Activated B cell treated with CpG ODN at 0.5 μM for 24 hours (primary cell): ENCODE measurements at regions not wholly inside any gene's neighbourhood (a gene's known extent, or its start where the extent isn't known, plus 50 kb on each side); places are given as distances from the start of the nearest gene placed in this dataset.

ENCODE experiments used
- ATAC-seq: fragments of 200-7000 bp; cut with Tn5 transposase; one replicate; pipeline ENCODE4 v1.10.0; 2021; ENCODE audit warnings: low read depth, mild to moderate bottlenecking, moderate library complexity
- CTCF ChIA-PET: fragments of 350-600 bp; sonication (Branson Sonifier 250); formaldehyde crosslinking; loops from one replicate; lab custom pipeline; 2021; ENCODE audit warnings: antibody characterized with exemption; lab: Charles Lee
- POLR2A ChIA-PET: fragments of 350-600 bp; sonication (Branson Sonifier 250); formaldehyde crosslinking; loops from one replicate; lab custom pipeline; 2021; ENCODE audit warnings: antibody characterized with exemption; lab: Charles Lee
- DNase-seq: peaks from one replicate; pipeline ENCODE4 v3.0.0; 2022
- H3K27ac Mint-ChIP-seq: one replicate; pipeline ENCODE4 v1.8.0; 2020; ENCODE audit warnings: mixed read lengths
- H3K27me3 Mint-ChIP-seq: one replicate; pipeline ENCODE4 v1.8.0; 2021; ENCODE audit warnings: mixed read lengths
- H3K36me3 Mint-ChIP-seq: one replicate; pipeline ENCODE4 v1.8.0; 2021; ENCODE audit warnings: low read depth, mixed read lengths
- H3K4me1 Mint-ChIP-seq: one replicate; pipeline ENCODE4 v1.8.0; 2021; ENCODE audit warnings: mixed read lengths
- H3K4me3 Mint-ChIP-seq: one replicate; pipeline ENCODE4 v1.8.0; 2020; ENCODE audit warnings: mild to moderate bottlenecking, mixed read lengths
- H3K9me3 Mint-ChIP-seq: one replicate; pipeline ENCODE4 v1.8.0; 2020; ENCODE audit warnings: mixed read lengths
- CTCF ChIP-seq: fragments of 200-600 bp; IDR thresholded peaks from one replicate; pipeline ENCODE4 v1.8.0; 2022; ENCODE audit warnings: antibody characterized with exemption, mild to moderate bottlenecking
- intact Hi-C: fragments of 100-400 bp; cut with micrococcal nuclease; formaldehyde crosslinking; loops from one replicate; pipeline ENCODE4 v1.15.1; 2024

GRCh38 chr2:47682216-47682749, 100.7 kb upstream of the MSH6 start:
- ChIA-PET POLR2A (interaction anchor here (0.7 kb wide), 1 partner anchor 1114 kb away, joined by 3 read pairs; no protein-coding TSS in a partner anchor), CTCF (interaction anchor here (0.6 to 0.7 kb wide), 2 partner anchors 84 to 161 kb away, joined by 3 to 4 read pairs; no protein-coding TSS in a partner anchor)
- H3K9me3 Mint-ChIP-seq, result no peaks in the 10 kb centered on the region
- H3K27me3 Mint-ChIP-seq, result no peaks in the 10 kb centered on the region
- intact Hi-C loops, result no loop called here
- H3K27ac Mint-ChIP-seq, result no peak overlapping the region
- ATAC-seq (no peak), DNase-seq (no peak)
- no peak for TF ChIP-seq CTCF
- H3K4me3 Mint-ChIP-seq, result no peak overlapping the region
- no peaks in the 10 kb centered on the region for H3K36me3 Mint-ChIP-seq
- no peaks in the 10 kb centered on the region for H3K4me1 Mint-ChIP-seq

- intact Hi-C loops, result no loop called here
- no peaks in the 10 kb centered on the region for H3K36me3 Mint-ChIP-seq
- H3K4me3 Mint-ChIP-seq, result no peak overlapping the region
- POLR2A ChIA-PET, result no interaction called here
- no peak for TF ChIP-seq CTCF
- no peaks in the 10 kb centered on the region for H3K27me3 Mint-ChIP-seq
- ATAC-seq, result no peak
- no peak for DNase-seq
- no peaks in the 10 kb centered on the region for H3K4me1 Mint-ChIP-seq
- CTCF ChIA-PET, result interaction anchor here (1.5 kb wide), 1 partner anchor 13 kb away, joined by 4 read pairs; no protein-coding TSS in a partner anchor
- H3K9me3 Mint-ChIP-seq, result no peaks in the 10 kb centered on the region
- no peak overlapping the region for H3K27ac Mint-ChIP-seq
These were observed 105.6 kb upstream of the KCNK12 start for GRCh38 chr2:47676261-47676926.

GRCh38 chr2:47675196-47675825, 104.5 kb upstream of the KCNK12 start:
- ChIA-PET CTCF (interaction anchor here (1.2 kb wide), 1 partner anchor 16 kb away, joined by 3 read pairs; no protein-coding TSS in a partner anchor), POLR2A (no interaction called here)
- no peaks in the 10 kb centered on the region for H3K4me1 Mint-ChIP-seq
- H3K4me3 Mint-ChIP-seq, result no peak overlapping the region
- no peak overlapping the region for H3K27ac Mint-ChIP-seq
- TF ChIP-seq CTCF, result no peak
- no peaks in the 10 kb centered on the region for H3K27me3 Mint-ChIP-seq
- intact Hi-C loops, result no loop called here
- ATAC-seq, result no peak
- DNase-seq, result no peak
- H3K36me3 Mint-ChIP-seq, result no peaks in the 10 kb centered on the region
- H3K9me3 Mint-ChIP-seq, result no peaks in the 10 kb centered on the region

- intact Hi-C loops, result loop anchor here (10.0 kb wide), 1 partner anchor 332 kb away; no protein-coding TSS in a partner anchor
- H3K27ac Mint-ChIP-seq, result no peak overlapping the region
- ChIA-PET CTCF (no interaction called here), POLR2A (no interaction called here)
- H3K9me3 Mint-ChIP-seq, result no peaks in the 10 kb centered on the region
- no peak for TF ChIP-seq CTCF
- ATAC-seq, result no peak
- H3K4me1 Mint-ChIP-seq, result peaks cover 14% of the 10 kb centered on the region
- no peak for DNase-seq
- H3K27me3 Mint-ChIP-seq, result no peaks in the 10 kb centered on the region
- H3K36me3 Mint-ChIP-seq, result no peaks in the 10 kb centered on the region
- no peak overlapping the region for H3K4me3 Mint-ChIP-seq
These were observed 95.5 kb upstream of the KCNK12 start for GRCh38 chr2:47666332-47666731.

GRCh38 chr2:47664817-47665216, 94.0 kb upstream of the KCNK12 start:
- DNase-seq, result no peak
- Mint-ChIP-seq H3K27ac (no peak overlapping the region), H3K36me3 (no peaks in the 10 kb centered on the region), H3K4me3 (no peak overlapping the region), H3K27me3 (no peaks in the 10 kb centered on the region), H3K4me1 (peaks cover 20% of the 10 kb centered on the region), H3K9me3 (no peaks in the 10 kb centered on the region)
- no peak for TF ChIP-seq CTCF
- POLR2A ChIA-PET, result no interaction called here
- CTCF ChIA-PET, result no interaction called here
- intact Hi-C loops, result loop anchor here (10.0 kb wide), 1 partner anchor 330 kb away; no protein-coding TSS in a partner anchor
- ATAC-seq, result no peak
